ENCODE measurements at regions not wholly inside any gene's neighbourhood (a gene's known extent, or its start where the extent isn't known, plus 50 kb on each side); places are given as distances from the start of the nearest gene placed in this dataset.

DNA sequence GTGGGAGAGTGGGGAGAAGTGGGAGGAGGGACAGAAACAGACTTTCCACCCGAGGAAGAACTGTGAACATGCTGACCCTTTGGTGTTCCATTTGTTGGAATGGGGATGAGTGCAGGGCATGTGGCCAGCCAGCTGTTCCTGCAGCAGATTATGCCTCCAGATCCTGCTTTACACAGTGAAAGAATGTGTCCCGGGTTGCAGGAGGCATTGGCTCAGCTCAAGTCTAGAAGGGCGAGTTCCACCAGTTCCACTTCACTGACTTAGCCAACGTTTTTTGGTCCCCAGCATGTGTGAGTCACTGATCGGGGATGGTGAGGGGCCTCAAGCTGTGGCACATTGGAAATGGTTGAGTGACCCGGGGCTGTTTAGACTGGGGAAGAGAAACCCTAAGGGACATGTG is 307.0 kb upstream of the ROPN1 start:
- TF ChIP-seq ZFX (IDR thresholded peaks at IDR 0.05) = no peak
- TF ChIP-seq, protein P1, sequence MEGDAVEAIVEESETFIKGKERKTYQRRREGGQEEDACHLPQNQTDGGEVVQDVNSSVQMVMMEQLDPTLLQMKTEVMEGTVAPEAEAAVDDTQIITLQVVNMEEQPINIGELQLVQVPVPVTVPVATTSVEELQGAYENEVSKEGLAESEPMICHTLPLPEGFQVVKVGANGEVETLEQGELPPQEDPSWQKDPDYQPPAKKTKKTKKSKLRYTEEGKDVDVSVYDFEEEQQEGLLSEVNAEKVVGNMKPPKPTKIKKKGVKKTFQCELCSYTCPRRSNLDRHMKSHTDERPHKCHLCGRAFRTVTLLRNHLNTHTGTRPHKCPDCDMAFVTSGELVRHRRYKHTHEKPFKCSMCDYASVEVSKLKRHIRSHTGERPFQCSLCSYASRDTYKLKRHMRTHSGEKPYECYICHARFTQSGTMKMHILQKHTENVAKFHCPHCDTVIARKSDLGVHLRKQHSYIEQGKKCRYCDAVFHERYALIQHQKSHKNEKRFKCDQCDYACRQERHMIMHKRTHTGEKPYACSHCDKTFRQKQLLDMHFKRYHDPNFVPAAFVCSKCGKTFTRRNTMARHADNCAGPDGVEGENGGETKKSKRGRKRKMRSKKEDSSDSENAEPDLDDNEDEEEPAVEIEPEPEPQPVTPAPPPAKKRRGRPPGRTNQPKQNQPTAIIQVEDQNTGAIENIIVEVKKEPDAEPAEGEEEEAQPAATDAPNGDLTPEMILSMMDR (conservative IDR thresholded peaks at IDR 0.05) = no peak
